Stimulated activated CD4-positive, alpha-beta T cell treated with anti-CD3 and anti-CD28 coated beads, Interleukin-15, amount 100 ng/mL, for 48 hours (primary cell): ENCODE measurements at regions not wholly inside any gene's neighbourhood (a gene's known extent, or its start where the extent isn't known, plus 50 kb on each side); places are given as distances from the start of the nearest gene placed in this dataset.

ENCODE experiments used
- DNase-seq, 2 donors: peaks; one replicate each; pipeline ENCODE4 v3.0.0-alpha.2; 2020; ENCODE audit warnings: low read depth in 2 of 2

DNA sequence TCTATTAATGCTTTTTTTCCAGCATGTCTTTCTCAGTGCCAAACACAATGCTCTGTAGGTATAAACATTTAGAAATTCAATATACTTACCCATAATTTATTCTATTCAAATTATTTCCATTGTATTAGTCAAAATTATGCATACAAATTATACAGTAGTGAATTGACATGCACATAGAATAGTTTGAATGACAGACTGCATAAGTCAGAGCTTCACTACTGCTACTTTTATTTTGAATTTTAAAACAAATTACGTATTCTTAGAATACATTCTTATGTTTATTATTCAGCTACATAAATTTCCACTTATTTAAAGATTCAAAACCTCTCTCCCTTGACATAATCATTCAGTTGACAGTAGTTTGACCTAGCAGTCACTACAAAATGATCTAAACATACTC lies 808.0 kb upstream of the CCDC179 start:
- DNase-seq, result no peak

DNA sequence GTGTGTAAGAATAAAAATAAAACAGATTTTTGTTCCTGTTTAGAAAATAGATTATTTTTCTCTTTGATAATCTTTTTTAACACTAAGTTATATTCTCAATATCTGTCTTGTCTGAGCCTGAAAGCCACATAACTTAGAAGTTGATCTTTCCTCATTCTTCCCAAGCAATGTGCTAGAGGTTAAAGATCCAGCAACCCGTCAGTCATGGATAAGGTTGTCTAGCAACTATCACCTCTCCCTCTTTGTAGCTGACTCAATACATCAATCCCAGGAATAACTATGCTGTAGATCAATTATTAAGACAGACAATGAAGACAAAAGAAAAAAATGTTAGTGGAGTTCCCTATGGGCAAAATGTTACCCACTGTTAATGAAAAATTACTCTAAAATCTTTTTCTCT lies 813.1 kb upstream of the CCDC179 start:
- no peak for DNase-seq

DNA sequence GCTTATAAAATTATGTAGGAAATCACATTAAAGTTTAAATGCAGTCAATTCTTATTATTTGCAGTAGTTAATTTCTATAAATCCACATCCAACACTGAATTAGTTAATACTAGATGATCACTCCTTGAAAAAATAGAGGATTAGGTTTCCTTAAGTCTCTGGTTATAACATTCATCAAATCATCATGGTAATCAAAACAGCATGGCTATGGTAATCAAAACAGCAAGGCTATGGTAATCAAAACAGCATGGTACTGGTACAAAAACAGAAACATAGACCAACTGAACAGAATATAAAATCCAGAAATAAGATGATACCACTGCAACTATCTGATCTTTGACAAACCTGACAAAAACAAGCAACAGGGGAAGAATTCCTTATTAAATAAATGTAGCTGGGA lies 814.6 kb upstream of the CCDC179 start:
- DNase-seq, result no peak

DNA sequence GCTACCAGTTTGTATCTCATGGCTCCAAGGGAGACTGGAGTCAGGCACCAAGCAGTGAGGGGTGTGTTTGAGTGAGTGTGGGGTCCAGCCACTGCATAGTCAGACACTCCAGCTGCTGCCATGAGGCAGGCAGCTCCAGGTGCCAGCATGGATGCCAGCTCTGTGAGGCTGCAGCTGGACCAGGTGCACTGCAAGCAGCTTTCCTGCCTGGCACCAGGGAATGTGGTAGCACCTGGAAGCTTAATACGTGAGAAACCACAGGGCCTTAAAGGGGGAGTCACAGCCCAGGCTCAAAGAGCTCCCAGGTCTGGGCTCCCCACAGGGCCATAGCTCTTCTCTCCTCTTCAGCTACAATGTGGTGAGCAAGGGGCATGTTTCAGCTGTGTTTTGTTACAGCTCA lies 817.8 kb upstream of the LUZP2 start:
- no peak for DNase-seq

DNA sequence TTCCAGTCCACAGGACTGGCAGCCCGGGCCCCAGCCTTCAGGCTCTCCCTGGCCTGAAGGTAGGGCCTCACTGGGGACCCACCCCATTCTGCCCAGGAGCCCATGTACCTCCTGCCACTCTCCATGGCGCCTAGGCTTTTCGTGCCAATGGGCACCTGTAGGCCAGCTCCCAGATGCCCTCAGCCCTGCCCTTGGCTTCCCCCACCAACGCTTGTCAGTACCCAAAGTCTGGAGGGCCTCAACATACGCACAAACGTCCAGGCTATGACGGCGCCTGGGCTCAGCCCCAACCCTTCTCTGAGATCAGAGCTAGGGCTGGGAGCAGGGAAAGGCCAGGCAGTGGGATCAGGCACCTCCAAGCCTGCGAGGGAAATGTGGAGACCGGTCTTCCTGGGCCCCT lies 816.9 kb upstream of the LUZP2 start:
- no peak for DNase-seq

DNA sequence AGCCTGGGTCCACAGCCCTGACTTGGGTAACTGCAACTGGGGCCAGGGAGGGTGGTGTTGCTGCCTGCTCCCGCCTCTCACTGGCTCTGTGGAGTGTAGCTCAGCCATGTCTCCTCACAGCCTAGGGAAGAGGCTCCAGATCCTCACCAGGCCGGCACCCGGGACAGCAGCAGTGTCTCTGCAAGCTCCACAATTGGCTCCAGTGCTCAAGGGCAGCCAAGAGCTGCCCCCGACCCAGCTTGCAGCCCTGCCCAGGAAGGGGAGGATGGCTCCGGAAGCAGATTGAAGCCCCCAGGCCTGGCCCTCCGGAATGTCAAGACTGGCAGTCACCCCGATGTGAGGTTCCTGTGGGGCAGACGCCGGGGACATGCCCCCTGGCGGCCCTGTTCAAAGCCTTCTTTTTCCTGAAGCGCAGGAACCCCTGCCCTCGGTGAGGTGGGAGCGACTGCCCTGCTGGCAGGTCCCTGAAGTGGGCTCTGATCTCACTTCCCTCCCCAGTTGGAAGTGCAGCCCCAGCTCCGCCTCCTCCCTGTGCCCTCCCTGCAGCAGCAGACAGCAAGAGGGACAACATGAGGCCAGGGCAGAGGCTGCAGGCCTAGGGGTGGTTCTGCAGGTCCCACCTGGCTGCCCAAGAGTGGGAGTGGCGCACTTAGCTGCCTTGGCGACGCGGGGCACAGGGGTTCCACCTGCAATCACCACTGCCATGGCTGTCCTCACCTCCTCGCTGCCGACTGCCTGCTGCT lies 816.2 kb upstream of the LUZP2 start:
- no peak for DNase-seq

DNA sequence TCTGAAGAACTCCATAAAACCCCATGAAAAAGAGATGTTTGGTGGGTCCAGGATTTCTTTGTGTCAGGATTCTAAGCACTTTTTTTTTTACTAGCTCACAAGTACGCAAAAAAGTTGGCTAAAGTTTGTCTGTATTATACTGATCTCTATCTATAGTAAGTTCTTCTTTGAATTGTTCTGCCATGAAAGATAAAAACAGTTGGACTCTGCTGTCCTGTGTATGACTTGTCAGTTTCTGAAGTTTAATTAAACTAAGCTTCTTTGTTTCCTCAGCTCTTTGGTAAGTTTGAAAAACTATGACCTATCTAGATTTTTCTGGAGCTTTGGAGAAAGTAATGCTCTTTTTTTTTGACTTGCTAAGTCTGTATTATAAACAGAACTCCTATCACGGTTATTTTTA lies 812.2 kb upstream of the LUZP2 start:
- no peak for DNase-seq

DNA sequence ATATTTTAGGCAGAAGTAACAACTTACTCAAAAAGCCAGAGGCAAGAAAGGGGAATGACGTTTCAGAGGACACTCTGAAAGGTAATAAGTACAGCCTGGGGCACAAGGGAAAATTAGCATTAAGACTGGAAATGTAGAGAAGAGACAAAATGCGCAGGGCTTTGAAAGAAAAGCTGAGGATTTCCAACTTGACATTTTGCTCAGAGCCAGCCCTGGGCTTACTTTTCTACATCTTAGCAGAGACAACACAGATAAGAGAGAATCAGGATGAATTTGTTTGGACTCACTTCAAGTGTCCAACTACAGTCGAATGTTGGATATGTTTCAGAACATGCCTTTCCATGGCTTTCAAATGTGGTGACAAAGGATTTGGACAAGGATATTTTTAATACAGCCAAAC lies 808.9 kb upstream of the LUZP2 start:
- no peak for DNase-seq

DNA sequence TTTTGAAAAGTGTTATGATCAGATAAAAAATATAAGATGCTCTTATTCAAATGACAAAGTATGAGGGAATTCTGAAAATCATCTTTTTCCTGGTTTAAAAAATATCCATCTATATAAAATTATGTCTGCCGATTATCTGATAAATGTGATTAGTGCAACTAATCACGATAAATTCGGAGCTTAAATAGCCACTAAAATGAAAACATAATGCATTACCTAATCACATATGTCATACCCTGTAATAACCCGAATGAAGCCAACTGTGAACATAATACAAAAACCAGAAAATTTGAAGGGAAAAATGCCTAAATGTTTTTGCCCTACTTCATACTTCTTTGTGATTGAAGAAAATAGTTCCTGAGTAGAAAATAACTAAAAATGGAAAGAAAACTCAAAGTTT lies 808.4 kb upstream of the LUZP2 start:
- no peak for DNase-seq

DNA sequence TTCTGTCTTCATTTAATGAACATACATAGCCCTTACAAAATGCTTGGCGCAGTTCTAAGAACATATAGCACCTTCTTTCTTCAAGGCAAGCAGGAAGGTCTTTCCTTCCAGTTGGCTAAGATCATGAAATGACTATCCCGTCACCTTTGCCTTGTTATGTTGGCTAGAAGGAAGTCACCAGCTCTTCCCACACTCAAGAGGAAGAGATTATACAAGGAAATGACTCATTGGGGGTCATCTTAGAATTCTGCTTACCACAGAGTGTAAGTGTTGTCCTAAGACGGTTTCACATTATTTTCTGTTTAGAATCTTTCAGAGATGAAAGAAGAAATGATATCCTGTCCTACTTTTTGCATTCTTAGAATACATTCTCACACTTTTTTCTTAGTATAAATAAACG lies 808.0 kb upstream of the LUZP2 start:
- no peak for DNase-seq

DNA sequence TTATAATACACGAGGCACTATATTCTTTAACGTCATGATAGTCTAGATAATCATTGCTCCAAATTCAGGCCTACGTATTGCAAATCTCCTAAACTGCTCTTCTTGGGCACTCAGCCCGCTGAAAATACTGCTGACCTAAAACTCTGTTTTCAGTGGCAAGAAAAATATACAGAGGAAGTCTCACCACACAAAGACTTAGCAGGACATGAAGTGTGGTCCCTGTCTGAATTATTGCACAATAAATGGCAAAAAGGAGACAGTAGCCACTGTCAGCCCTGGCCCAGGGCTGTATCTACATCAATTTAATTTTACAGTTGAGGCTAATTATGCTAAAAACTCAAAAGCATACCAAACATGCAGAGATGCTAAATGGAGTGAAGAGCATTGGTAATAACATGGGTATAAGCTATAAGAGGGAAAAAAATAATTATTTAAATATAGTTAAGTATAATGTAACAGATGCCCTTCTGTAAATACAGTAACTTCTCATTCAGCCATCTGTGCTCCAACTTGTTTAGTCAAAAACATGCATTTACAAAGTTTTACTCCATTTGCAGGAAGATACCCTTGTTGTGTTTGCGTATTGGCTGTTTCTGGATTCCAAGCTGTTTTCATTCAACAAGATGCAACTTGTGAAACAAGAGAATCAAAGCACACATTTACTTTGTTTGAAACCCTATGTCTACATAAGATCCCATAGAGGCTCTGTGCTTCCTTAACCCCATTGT lies 800.0 kb upstream of the LUZP2 start:
- no peak for DNase-seq

DNA sequence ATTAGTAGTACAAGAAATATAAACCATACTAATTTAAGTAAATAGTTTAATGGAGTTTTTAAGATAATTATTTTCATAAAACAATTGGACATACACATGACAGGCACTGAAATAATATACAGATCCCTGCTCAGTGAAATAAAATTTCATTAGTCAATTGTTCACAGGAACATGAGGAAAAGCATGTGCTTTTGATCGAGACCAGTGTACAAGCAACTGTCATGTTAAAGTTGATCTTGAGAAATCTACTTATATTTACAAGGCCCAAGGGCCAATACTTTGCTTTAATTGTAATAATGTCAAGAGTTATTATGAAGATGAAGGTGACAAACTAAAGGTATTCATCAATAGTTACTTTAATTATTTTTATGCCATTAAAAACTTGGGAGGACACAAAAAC lies 792.7 kb upstream of the LUZP2 start:
- DNase-seq, result no peak

DNA sequence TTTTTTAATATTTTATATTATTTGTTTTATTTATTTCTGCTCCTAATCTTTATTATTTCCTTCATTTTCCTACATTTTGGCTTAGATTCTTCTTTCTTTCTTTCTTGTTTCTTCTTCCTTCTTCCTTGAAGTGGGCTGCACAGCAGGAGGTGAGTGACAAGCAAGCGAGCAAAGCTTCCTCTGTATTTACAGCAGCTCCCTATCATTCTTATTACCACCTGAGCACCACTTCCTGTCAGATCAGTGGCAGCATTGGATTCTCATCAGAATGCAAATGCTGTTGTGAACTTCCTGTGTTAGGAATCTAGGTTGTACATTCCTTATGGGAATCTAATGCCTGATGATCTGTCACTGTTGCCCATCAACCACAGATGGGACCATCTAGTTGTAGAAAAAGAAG lies 784.9 kb upstream of the LUZP2 start:
- DNase-seq, result no peak

DNA sequence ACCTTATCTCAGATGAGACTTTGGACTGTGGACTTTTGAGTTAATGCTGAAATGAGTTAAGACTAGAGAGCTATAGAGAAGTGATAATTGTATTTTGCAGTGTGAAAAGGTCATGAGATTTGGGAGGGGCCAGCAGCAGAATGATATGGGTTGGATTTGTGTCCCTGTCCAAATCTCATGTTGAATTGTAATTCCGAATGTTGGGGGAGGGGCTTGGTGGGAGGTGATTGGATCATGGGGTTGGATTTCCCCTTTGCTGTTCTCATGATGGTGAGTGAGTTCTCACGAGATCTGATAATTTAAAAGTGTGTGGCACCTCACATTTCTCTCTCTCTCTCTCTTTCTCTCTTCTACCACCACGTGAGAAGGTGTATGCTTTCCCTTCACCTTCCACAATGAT lies 777.8 kb upstream of the LUZP2 start:
- DNase-seq, result no peak

DNA sequence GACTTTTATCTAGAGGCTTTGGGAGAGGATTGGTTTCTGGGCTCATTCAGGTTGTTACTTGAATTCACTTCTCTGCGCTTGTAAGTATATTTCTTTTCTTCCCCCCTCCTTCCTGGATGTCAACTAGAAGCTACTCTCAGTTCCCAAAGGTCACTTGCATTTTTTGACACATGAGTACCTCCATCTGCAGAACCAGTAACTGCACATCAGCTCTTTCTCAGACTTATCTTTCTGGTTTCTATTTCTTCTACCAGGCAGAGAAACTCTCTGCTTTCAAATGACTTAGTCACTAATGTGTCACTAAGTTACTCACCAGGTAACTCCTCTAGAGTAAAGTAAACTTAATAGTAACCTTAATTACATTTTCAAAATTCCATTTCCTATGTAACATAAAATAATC lies 773.0 kb upstream of the LUZP2 start:
- no peak for DNase-seq

DNA sequence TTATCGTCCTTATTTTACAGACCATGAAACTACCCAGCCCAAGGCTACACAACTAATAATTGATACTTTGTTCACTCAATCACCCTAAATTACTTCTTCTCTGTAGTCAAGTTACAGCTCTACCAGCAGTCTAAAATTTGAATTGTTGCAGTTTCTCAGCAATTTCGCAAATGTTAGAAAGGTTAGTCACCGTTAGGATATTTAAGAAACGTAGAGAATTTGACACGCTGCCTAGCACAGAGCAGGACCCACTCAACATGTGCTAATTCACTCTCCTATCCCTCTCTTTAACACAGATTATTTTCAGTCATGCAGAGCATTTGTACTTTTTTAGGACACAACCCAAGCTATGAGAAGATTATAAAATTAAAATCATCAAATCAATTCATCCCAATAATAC lies 771.1 kb upstream of the LUZP2 start:
- DNase-seq, result no peak

DNA sequence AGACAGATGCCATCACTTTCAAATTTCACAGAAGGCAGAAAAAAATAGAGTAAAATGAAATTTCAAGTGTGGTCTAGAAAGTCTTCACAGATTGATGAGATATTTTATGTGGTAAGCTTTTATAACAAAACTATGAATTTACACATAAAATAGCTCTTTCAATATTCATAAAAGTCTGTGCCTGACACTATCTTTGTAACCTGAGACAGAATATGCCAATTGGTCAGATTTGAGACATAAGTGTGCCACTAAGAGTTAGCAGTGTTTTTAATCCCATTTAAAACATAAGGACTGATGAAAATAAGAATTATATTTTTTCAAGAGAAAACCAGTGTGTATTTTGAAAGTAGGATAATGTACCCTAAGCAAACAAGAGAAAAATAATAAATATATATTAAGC lies 769.5 kb upstream of the LUZP2 start:
- no peak for DNase-seq

DNA sequence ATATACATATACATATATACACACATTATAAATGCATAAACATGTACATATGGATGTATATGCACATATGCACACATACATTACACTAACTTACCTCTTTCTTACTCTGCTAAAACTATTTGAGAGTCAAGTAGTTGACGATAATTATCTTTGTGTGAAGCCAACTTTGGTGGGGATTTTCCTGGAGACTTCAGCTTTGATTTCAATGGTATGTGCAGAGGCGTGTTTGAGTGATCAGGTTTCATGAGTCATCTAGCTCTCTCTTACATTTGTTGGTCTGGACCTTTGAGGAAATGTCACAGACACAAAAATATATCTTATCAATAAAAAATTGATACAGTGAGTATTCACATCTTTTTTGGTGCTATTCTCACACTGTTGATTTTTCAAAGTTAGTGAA lies 769.1 kb upstream of the LUZP2 start:
- no peak for DNase-seq

DNA sequence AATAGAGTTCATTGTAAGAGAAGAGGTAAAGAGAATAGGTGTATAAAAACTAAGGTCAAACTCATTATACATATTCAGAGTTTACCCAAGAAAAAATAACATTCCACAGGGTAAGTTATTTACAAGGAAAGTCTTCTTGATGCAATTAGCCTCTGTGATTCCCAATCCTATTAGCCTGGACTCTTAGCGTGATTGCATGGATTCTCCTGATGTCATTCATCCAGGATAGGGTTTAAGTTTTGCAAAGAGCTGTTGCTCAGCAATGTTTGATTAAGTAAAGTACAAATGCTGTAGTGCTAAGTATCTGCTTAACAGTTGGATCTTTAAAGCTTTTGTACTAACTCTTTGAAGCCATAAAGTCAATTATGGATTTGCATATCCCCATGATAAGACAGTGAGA lies 767.8 kb upstream of the LUZP2 start:
- DNase-seq, result no peak

DNA sequence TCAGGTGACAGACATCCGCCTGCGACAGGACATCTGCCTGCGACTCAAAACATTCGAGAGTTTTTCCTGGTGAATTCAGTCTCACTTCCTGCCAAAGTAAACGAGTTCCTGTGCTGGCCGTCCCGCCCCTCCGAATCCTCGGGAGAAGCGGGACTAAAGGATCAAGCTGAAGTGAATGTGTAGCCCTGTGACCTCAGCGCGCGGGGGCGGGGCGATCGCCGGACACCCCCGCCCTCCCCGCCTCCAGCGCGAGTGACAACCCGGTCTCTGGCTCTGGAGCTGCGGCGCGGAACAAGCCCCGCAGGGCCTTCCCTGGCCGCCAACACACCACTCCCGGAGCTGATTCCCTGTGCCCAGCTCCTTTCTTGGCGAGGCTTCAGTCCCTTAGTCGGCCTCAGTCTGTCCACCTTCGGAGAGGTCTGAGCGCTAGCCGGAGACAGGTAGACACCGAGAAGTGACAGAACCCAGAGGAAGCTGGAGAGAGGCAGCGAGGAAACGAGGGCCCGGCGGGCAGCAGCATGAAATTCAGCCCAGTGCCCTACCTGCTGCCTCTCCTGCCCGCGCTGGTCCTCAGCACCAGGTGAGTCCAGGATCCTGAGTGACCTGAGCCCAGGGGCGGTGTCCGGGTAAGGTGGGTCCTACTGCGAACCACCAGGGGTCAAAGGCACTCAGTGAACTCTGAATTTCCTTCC lies 766.4 kb upstream of the LUZP2 start:
- no peak for DNase-seq

DNA sequence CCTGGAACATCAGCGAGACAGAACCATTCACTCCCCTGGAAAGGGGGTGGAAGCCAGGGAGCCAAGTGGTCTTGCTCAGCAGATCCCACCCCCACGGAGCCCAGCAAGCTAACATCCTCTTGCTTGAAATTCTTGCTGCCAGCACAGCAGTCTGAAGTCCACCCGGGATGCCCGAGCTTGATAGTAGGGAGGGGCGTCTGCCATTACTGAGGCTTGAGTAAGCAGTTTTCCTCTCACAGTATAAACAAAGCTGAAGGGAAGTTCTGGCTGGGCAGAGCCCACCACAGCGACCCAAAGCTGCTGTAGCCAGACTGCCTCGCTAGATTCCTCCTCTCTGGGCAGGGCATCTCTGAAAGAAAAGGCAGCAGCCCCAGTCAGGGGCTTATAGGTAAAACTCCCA lies 764.8 kb upstream of the LUZP2 start:
- DNase-seq, result no peak

DNA sequence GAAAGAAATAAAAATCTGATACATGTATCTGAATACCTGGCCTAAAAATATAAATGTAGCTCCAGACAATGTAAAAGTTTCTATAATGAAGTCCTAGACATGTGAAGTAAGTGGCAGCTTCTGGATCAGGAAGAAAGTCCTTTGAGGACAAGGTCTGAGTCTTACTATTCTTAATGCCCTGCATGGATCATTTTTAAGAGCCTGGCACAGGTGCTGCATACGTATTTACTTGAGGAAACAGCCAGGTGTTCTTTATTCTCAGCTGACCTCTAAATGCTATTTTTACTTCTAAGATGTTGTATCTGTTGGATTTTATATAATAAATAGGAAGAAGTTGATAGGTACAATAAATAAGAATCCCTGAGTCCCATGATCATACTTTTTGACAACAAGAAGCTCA lies 750.0 kb upstream of the LUZP2 start:
- DNase-seq, result no peak

DNA sequence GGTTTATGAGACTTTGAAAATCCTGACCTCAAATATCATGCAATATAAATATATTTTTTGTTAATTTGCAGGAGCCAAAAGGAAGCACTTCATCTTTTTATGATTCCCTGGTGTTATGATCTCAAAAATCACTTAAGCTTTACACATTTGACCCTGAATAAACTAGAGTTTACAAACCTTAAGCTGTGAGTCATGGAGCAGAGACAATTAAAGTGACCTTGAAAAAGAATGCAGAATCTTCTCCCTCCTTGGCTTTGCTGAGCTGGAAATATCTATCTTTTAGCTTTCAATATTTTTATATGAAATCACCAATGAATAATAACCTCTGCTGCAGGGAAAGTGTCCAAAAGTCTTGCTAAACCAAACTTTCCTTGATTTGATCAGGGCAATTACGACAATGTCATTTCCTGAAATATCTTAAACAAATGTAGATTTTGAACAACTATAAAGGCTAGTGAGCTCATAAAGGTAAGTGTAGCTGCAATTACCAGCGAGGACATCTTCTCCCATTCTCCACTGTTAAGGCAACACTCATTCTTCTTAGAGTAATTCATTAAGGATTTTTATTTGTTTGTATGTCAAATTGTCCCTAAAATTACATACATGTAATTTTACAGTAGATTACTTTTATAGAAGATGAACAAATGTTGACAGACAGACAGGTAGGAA lies 747.0 kb upstream of the LUZP2 start:
- DNase-seq, result no peak
